SKM-1 treated with dmso at 0.1 percent for 144 hours (cell line): ENCODE measurements at regions not wholly inside any gene's neighbourhood (a gene's known extent, or its start where the extent isn't known, plus 50 kb on each side); places are given as distances from the start of the nearest gene placed in this dataset.

Experiments
- DNase-seq: peaks from one replicate; lab custom pipeline; 2025; ENCODE audit not compliant: unreplicated experiment; lab: John Stamatoyannopoulos, UW

GRCh38 chr11:127462065-127462344 lies 461.4 kb upstream of the KIRREL3 start:
- no peak for DNase-seq

GRCh38 chr11:127461241-127462064 lies 460.9 kb upstream of the KIRREL3 start:
- DNase-seq, result no peak

- DNase-seq, result no peak
Observed at GRCh38 chr11:127458561-127458960, 458.0 kb upstream of the KIRREL3 start.

GRCh38 chr11:127454856-127455255 lies 454.3 kb upstream of the KIRREL3 start:
- no peak for DNase-seq

GRCh38 chr11:127452533-127452932 lies 452.0 kb upstream of the KIRREL3 start:
- no peak for DNase-seq

- DNase-seq, result no peak
Observed at GRCh38 chr11:127451861-127452260, 451.3 kb upstream of the KIRREL3 start.

- no peak for DNase-seq
Observed at GRCh38 chr11:127448101-127448500, 447.5 kb upstream of the KIRREL3 start.

- DNase-seq, result no peak
Observed at GRCh38 chr11:127445476-127445875, 444.9 kb upstream of the KIRREL3 start.

GRCh38 chr11:127443297-127443696 lies 442.7 kb upstream of the KIRREL3 start:
- no peak for DNase-seq

- DNase-seq, result no peak
Observed at GRCh38 chr11:127440616-127441015, 440.0 kb upstream of the KIRREL3 start.

- no peak for DNase-seq
Observed at GRCh38 chr11:127425281-127425680, 424.7 kb upstream of the KIRREL3 start.

- DNase-seq, result no peak
Observed at GRCh38 chr11:127424661-127425060, 424.1 kb upstream of the KIRREL3 start.

- DNase-seq, result no peak
Observed at GRCh38 chr11:127420139-127420538, 419.6 kb upstream of the KIRREL3 start.

GRCh38 chr11:127412722-127413380 lies 412.3 kb upstream of the KIRREL3 start:
- no peak for DNase-seq

GRCh38 chr11:127412234-127412633 lies 411.7 kb upstream of the KIRREL3 start:
- no peak for DNase-seq

- no peak for DNase-seq
Observed at GRCh38 chr11:127411283-127411682, 410.7 kb upstream of the KIRREL3 start.

- no peak for DNase-seq
Observed at GRCh38 chr11:127395034-127395433, 394.5 kb upstream of the KIRREL3 start.

GRCh38 chr11:127393460-127393997 lies 393.0 kb upstream of the KIRREL3 start:
- no peak for DNase-seq

- no peak for DNase-seq
Observed at GRCh38 chr11:127392575-127392974, 392.0 kb upstream of the KIRREL3 start.

GRCh38 chr11:127390465-127390864 lies 389.9 kb upstream of the KIRREL3 start:
- no peak for DNase-seq

- DNase-seq, result no peak
Observed at GRCh38 chr11:127385071-127385470, 384.5 kb upstream of the KIRREL3 start.

- no peak for DNase-seq
Observed at GRCh38 chr11:127383026-127383425, 382.5 kb upstream of the KIRREL3 start.
